HG03135 (cell line): ENCODE measurements at regions not wholly inside any gene's neighbourhood (a gene's known extent, or its start where the extent isn't known, plus 50 kb on each side); places are given as distances from the start of the nearest gene placed in this dataset.

Source experiments
- ATAC-seq: cut with Tn5 transposase; IDR thresholded peaks from one replicate; pipeline ENCODE4 v1.9.1; 2021; ENCODE audit warnings: mild to moderate bottlenecking, moderate library complexity; ENCODE audit not compliant: unreplicated experiment

DNA sequence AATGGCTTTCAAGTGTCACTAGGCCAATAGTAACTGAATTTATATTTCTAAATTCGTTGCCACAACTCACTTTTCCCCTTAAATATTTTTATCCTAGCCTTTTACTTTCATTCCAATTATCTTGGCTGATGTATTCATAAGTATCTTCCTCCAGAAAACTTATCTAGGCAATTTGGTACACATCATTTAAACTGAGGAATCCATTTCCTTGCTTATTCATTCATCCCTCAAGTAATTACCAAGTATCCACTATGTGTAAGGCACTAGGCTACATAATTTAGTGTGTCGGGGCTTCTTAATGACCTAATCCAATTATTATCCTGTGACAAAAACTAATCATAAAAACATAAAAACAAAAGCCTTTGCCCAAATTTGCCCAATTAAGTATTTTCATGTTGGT, 258.3 kb upstream of the TCF21 start:
- ATAC-seq, result no peak

DNA sequence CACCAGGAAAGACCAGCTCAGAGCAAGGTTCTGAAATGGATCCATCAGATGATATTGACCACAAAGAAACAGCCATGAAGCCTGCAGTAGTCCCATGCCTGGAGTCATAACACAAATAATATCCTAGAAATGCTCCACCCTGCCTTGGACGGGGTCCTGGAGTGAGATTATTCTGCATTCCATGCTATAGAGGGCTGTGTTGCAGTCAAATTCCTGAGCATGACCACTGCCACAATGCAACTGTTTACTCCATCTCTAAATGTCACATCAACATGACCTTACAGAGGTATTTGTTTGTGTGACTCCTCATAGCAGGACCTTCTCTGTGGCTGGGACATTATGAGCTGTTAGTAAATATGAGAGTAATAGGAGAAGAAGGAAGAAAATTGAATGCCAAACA, 257.5 kb upstream of the TCF21 start:
- no peak for ATAC-seq

DNA sequence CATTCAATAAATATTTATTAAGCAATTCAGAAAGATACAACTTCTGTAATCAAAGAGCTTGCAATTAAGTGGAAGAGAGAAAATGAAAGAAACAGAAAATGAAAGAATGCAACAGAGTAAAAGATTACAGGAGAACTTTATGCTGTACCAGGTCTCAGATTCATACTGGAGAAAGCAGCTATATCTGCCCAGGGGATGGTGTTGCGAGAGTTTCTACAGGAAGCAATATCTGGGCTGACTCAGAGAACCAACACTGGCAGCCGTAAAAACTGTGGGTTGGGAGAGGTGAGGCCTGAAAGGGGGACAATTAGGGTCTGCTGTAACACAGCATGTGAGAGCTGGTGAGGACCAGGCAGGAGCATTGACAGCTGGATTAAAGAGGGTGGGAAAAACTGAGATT, 256.7 kb upstream of the TCF21 start:
- ATAC-seq, result no peak

DNA sequence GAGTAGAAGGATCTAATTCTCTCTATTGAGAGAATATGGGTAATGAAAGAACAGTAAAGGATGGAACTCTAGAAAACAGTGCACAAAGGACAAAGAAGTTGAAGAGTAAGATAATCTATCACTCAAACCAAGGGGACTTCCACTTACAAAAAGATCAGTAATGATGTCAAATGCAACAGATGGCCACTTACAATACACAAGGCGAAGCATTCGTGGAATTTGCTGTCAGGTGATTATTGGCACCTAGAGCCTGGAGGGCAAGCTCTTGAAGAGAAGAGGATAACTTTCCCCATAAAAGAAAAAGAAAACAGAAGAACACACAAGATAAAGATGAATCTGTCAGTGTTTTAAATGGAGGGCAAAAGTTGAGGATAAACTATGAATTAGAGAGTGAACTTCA, 256.0 kb upstream of the TCF21 start:
- no peak for ATAC-seq

DNA sequence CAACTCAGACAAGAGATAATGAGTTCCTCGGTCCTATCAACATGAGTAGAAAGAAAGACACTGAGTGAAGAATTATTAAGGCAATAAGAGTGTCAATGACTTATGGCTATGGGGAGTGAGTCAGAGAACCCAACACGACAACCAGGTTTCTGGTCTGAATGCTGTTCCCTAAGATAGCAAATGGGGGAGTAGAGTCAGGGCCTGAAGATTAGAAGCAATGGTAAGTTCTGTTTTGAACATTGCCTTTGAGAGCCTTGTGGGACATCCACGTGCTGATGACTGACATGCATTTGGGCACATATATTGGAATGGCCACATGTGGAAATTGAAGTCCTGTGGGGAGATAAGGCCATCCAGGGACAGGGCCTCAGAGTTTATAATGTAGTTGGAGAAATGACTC, 254.4 kb upstream of the TCF21 start:
- ATAC-seq, result no peak

DNA sequence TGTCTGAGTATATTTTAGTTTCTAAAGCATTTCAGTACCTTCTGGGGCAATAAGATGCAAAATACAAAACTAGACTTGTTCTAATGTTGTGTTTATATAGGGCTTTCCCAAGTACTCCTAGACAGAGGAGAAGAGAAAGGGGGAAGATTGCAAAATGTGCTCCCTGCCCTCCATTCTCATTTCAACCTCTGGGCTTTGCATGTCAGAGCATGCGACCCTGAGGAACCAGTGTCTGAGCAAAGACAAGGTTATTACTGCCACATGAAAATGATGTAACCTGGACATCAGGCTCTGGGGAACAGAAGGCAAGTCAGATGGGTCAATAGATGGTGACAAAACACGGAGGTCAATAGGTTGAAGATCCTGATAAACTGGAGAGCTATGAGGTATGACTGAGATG, 253.5 kb upstream of the TCF21 start:
- ATAC-seq, result no peak

DNA sequence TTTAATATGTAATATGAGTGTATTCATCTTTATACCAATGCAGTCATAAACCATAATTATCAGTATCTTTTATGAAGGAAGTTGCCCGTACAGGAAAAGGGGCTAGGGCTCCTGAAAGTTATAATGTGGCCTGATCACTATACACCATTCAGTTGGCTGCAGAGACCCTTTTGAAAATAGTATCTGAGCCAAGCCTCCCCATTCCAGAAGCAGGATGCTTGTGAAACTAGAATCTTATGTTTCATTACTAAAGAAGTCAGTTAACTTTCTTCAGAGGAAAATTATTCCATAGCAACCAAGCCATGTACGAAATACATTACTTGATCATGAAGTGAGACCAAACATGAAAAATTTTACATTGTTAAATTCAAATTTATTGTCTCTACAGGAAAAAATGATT, 251.5 kb upstream of the TCF21 start:
- no peak for ATAC-seq

DNA sequence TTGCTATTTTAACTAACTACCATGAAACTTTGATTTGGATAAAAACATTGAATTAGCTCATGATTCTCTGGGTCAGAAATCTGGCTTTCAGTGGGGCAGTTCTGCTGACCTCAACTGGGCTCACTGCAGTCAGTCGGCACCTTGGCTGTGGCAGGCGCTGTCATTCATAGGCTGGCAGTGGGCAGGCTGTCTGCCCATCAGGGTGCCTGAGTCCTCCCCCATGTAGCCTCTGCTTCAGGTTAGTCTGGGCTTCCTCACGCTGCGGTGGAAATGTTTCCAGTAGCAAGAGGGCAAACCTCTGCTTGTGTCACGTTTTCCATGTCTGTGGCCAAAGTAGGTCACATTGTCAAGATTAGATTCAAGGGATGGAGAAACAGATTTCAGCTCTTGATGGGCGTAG, 251.0 kb upstream of the TCF21 start:
- ATAC-seq, result no peak

DNA sequence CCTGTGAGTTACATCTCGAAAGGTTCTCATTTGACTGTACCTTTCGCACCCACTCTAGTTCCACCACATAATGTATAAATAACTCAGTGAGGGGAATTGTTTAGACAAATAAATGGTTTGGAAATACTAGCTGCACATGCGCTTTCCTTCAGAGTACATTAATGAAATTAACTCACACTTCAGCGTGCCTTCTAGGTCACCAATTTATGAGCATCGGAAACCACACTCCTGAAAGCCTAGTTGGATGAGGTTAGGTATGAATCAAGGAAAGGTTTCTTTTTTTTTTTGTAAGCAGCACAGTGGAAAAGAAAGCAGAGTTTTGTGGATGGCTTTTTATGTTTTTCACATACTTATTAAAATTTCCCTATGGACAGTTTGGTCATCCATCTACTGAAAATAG, 247.8 kb upstream of the TCF21 start:
- no peak for ATAC-seq

DNA sequence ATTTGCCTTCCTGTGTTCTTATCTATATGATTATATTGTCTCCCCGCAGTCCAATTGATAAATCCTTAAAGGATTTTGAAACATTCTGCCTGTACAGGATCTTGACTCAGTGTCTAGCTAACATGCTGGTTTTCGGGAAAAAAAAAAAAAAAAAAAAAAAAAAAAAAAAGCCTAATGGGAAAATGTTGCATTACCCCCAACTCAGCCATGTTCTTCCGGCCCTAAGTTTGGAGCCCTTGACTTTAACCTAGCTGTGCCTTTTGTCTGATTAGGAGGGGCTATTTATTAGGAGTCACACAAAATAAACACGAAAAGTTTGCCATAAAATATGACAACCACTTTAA, 244.4 kb upstream of the TCF21 start:
- ATAC-seq, result no peak

DNA sequence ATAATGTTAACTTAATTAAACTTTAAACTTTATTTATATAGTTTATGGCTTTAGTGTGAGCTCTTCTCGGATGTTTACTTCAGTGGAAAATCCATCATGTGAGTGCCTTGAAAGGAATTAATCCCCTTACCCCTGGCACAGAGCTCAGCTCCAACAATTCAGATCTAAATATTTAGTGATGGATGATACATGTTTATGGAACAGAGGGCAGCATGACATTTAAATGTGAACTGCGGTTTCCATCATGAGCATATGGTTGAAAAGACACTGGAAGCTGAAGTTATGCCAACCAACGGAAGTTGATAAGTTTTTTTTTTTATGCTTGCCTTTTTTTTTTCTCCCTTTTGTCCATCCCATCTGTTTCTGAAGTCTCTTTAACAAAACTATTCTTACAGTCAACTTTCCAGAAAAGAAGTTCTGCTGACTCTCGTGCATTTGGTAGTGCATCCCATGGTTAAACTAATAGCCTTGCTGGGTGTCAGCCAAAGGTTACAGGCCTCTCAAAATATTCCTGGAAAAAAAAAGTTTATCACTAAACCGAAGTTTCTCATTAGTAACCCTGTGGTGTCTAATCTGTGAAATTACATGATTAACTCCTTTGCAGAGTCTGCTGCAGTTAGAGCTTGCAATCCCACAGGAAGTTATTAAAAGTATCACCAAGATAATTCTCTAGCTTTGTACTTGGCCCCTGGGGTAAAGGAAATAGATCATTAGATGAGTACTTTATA, 243.9 kb upstream of the TCF21 start:
- ATAC-seq, result no peak

DNA sequence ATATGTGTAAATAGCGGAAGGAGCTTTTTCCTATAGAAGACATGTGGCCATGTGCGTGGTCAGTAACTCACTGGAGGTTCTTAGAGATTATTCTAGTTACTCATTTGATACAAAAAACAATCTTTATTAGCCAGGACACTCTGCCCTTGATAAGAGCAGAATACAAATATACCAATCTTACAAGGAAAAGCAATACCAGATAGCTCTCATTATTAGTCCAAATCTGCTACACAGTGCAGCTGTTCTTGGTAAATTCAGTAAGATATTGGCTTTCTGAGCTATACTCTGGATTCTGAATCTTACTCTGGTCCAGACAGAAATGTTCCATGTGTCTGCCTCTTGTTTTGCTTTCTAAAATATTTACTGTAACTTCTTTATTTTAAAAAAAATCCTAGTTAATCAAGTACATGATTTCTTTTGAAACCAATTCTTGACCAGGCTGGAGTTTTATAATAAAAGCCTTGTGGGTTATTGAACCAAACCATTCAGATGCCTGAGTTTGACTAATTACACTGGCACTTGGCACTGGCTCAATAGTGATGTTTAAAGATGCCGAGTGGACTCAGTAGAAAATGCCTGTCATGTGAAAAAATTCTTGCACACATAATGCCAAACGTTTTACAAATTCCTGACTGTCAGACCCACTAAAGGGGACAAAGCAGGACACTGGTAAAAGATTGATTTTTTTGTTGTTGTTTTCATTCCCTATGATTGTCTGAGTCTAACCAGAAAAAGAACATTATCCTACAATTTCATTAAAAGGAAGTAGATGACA, 242.8 kb upstream of the TCF21 start:
- no peak for ATAC-seq

DNA sequence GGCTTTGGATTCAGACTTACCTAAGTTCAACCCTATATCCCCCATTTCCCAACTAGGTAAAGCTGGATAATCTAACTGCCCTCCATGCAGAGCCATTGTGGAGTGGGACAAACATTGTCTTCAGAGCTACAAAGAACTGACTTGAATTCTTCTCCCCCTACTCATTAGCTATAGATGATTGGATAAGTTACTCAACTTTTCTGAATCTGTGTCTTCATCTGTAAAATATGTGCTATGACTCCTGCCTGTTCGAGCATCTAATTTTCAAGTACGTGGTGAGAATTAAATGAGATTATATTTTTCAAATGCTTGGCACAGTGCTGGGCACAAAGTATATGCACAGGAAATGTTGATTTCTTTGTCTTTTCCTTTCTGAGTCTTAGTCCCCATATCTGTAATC, 240.3 kb upstream of the TCF21 start:
- ATAC-seq, result no peak

DNA sequence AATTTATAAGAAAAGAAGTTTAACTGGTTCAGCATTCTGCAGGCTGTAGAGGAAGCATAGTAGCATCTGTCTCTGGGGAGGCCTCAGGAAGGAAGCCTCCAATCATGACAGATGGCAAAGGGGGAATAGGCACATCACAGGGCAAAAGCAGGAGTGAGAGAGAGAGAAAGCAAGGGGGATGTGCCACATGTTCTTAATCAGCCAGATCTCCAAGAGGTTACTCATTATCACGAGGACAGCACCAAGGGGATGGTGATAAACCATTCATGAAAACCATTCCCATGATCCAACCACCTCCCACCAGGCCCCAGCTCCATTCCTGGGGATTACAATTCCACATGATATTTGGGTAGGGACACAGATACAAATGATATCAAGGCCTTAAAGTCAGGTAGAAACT, 217.5 kb upstream of the TCF21 start:
- no peak for ATAC-seq

DNA sequence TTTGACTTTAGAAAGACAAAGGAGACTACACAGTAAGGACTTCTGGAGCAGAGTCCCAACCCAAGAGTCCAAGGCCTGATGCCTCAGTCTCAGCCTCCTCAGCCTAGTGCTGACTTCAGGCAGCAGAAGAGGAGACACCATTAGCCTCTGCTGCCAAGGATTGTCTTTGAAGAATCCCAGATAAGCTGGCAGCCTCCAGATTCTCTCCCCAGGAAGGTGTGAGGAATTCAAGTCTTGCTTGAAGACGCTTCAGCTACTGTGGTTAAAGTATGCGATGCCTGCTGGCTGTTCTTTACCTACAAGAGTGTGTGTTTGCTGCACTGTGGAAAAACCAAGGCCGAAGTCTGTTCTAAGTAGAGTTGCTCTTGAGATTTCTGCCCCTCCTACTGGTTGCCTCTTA, 215.9 kb upstream of the TCF21 start:
- ATAC-seq, result no peak

DNA sequence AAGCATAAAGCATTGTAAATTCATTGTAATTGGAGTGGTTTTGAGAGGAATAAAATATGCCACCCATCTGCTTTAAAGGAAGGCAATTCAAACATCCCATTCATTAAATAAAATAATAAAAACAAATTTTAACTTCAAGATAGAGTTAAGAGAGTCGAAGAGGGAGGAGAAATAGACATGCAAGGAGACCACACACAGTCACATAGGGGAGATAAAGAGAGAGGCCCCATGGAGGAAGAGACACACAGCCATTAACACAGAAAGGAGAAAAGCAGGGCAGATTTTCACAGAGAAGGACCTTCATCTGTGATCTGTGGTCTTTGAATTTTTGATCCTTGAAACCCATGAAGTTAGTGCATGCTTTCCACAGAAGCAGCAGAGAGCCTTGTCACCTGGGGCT, 214.3 kb upstream of the TCF21 start:
- ATAC-seq, result no peak

DNA sequence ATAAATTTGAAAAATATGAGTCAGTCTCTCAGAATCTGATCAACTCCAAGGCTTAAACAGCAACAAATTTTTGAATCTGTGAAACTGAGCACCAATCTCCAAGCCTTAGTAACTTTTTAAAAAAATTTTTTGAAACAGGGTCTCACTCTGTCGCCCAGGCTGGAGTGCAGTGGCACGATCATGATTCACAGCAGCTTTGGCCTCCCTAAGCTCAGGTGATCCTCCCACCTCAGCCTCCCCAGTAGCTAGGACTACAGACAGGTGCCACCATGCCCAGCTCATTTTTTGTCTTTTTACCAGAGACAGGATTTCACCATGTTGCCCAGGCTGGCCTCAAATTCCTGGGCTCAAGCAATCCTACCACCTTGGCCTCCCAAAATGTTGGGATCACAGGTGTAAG, 207.9 kb upstream of the TCF21 start:
- no peak for ATAC-seq

DNA sequence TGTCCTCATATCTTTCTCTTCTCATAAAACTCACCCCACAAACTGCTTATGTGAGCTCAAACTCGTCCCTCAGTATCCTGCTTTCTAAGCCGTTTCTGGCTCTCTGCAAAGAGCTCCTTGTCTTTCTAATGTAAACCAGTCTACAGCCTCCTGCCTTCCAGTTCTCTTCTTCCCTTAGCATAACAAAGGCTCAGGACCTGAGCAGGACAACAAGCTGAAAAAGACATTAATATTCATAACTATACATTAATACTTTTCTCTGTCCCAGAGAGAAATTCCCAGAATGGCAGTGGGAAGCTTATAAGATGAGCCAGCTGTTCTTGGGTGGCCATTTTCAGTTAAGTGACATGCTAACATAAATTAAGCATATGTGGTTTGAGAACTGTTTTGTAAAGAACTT, 207.0 kb upstream of the TCF21 start:
- no peak for ATAC-seq

DNA sequence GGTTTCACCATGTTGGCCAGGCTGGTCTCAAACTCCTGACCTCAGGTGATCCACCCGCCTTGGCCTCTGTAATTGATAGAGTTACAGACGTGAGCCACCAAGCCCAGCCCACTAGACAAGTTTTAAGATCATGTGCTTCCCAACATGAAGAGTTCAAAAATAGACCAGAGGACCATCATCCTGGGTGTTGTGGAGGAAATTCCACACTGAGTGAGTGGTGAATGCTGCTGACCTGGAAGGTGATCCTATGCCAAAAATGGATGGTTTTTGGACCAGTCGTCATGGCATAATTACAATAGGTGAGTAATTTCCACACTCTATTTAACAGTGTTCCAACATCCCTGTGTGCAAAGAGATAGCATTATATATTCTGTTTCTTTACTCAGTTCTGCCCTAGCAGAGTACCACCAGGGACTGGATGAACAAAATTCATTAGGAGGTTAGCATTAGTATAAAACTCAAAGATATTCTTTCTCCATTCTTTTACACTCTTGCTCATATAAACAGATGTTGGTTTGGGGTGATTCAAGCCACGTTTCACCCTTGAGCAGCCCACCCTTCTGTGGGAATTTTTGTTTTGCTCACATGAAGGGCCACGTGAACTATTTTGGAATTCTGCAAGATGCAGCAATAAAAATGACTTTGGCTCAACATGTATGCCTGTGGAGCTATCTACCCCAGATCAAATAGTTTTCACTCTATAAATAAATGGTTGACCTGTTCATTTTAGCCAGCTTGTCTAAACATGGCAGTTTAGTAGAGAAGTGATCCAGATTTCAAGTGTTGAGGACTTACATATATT, 206.2 kb upstream of the TCF21 start:
- ATAC-seq, result no peak

DNA sequence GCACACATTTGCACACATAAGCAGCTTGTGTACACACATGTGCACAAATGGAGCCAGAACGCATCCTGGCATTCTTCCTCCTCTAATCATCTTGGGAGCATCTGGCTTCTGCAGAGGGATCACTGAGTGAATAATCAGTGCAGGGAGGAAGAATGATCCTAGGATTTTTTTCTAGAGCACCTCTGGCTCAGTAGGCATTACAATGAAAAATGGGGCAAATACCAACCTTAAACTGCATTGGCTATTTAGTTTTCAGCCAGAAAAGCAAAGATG, 205.7 kb upstream of the TCF21 start:
- no peak for ATAC-seq

DNA sequence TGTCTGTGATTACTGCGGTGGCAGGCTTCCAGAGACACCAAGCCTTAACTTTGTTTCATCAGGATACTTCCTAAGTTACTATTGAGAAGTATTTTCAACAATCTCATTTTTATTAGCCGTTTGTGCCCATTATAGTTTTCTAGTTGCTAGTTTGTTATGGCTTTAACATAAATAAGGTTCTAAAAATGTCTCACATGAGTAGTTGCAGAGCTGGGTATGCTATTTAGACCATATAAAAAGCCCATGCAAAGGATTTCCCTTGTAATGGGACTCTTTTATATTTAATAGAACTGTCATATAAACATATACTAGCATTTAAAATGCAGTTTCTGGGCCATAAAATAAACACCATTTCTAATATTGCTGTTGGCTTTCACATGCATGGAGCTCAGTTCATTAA, 205.3 kb upstream of the TCF21 start:
- no peak for ATAC-seq
